ENCODE measurements at regions not wholly inside any gene's neighbourhood (a gene's known extent, or its start where the extent isn't known, plus 50 kb on each side); places are given as distances from the start of the nearest gene placed in this dataset.

- DNase-seq (ENCODE audit: low read depth), result no peak
- H3K4me3 ChIP-seq (ENCODE audit: control insufficient read depth, low read depth, low read length), result no peak overlapping the region
- TF ChIP-seq CTCF (conservative IDR thresholded peaks at IDR 0.05; ENCODE audit: control insufficient read depth, insufficient read depth, low read depth, low read length), result no peak
Measured at GRCh38 chr11:24005202-24005876, 491.5 kb upstream of the LUZP2 start.

- DNase-seq (ENCODE audit: low read depth), result no peak
- no peak for TF ChIP-seq CTCF (conservative IDR thresholded peaks at IDR 0.05; ENCODE audit: control insufficient read depth, insufficient read depth, low read depth, low read length)
- no peak overlapping the region for H3K4me3 ChIP-seq (ENCODE audit: control insufficient read depth, low read depth, low read length)
Measured at GRCh38 chr11:24043842-24044241, 453.0 kb upstream of the LUZP2 start.

GRCh38 chr11:24046731-24047130, 450.1 kb upstream of the LUZP2 start:
- peak; percentile 37 for DNase-seq (ENCODE audit: low read depth)
- no peak for TF ChIP-seq CTCF (conservative IDR thresholded peaks at IDR 0.05; ENCODE audit: control insufficient read depth, insufficient read depth, low read depth, low read length)

GRCh38 chr11:24056051-24056450, 440.8 kb upstream of the LUZP2 start:
- DNase-seq (ENCODE audit: low read depth), result no peak
- no peak for TF ChIP-seq CTCF (conservative IDR thresholded peaks at IDR 0.05; ENCODE audit: control insufficient read depth, insufficient read depth, low read depth, low read length)
- no peak overlapping the region for H3K4me3 ChIP-seq (ENCODE audit: control insufficient read depth, low read depth, low read length)

More at GRCh38 chr11:24046731-24047130, 450.1 kb upstream of the LUZP2 start:
- H3K4me3 ChIP-seq (ENCODE audit: control insufficient read depth, low read depth, low read length), result no peak overlapping the region

GRCh38 chr11:24060125-24060524, 436.7 kb upstream of the LUZP2 start:
- no peak overlapping the region for H3K4me3 ChIP-seq (ENCODE audit: control insufficient read depth, low read depth, low read length)
- DNase-seq (ENCODE audit: low read depth), result no peak
- no peak for TF ChIP-seq CTCF (conservative IDR thresholded peaks at IDR 0.05; ENCODE audit: control insufficient read depth, insufficient read depth, low read depth, low read length)

GRCh38 chr11:24064309-24064903, 432.4 kb upstream of the LUZP2 start:
- TF ChIP-seq CTCF (conservative IDR thresholded peaks at IDR 0.05; ENCODE audit: control insufficient read depth, insufficient read depth, low read depth, low read length), result no peak
- no peak for DNase-seq (ENCODE audit: low read depth)
- no peak overlapping the region for H3K4me3 ChIP-seq (ENCODE audit: control insufficient read depth, low read depth, low read length)
